AG04449 (cell line): ENCODE measurements at regions not wholly inside any gene's neighbourhood (a gene's known extent, or its start where the extent isn't known, plus 50 kb on each side); places are given as distances from the start of the nearest gene placed in this dataset.

ENCODE experiments used
- CTCF ChIA-PET: fragments of 350-600 bp; formaldehyde crosslinking; extraction: SDS; loops from one replicate; lab custom pipeline; 2021; ENCODE audit warnings: antibody characterized with exemption; lab: Yijun Ruan, JAX
- POLR2A ChIA-PET: fragments of 400-600, 350-600 bp; formaldehyde crosslinking; extraction: SDS; loops from one replicate; lab custom pipeline; 2020; ENCODE audit warnings: antibody characterized with exemption, inconsistent platforms; lab: Yijun Ruan, JAX
- DNase-seq: peaks from one replicate; pipeline ENCODE4 v3.0.0-alpha.2; 2010; ENCODE audit warnings: low read depth, low spot score
- H3K4me3 ChIP-seq: 2 replicates; pipeline ENCODE4 v1.5.1; 2011; ENCODE audit warnings: low read depth, mild to moderate bottlenecking, control low read depth, low read length
- CTCF ChIP-seq: IDR thresholded peaks from one replicate; pipeline ENCODE4 v1.5.1; 2011; ENCODE audit warnings: mild to moderate bottlenecking, moderate library complexity, low read length, control low read depth, inconsistent platforms; ENCODE audit not compliant: insufficient read depth; ENCODE audit errors: missing control alignments

GRCh38 chr1:17890056-17890814 lies 135.1 kb downstream of the ACTL8 start:
- H3K4me3 ChIP-seq, result no peak overlapping the region
- DNase-seq, result no peak
- ChIA-PET POLR2A (no interaction called here), CTCF (no interaction called here)
- TF ChIP-seq CTCF, result no peak

- POLR2A ChIA-PET, result no interaction called here
- no peak for DNase-seq
- CTCF ChIA-PET, result no interaction called here
Measured at GRCh38 chr1:17890815-17891191, 135.7 kb downstream of the ACTL8 start.

GRCh38 chr1:17891205-17892110 lies 136.3 kb downstream of the ACTL8 start:
- no peak for DNase-seq
- CTCF ChIA-PET, result no interaction called here

More at GRCh38 chr1:17890815-17891191, 135.7 kb downstream of the ACTL8 start:
- no peak overlapping the region for H3K4me3 ChIP-seq
- TF ChIP-seq CTCF, result no peak

GRCh38 chr1:17892225-17892624 lies 137.1 kb downstream of the ACTL8 start:
- H3K4me3 ChIP-seq, result no peak overlapping the region
- no peak for TF ChIP-seq CTCF
- ChIA-PET POLR2A (no interaction called here), CTCF (no interaction called here)
- no peak for DNase-seq

More at GRCh38 chr1:17891205-17892110, 136.3 kb downstream of the ACTL8 start:
- H3K4me3 ChIP-seq, result no peak overlapping the region
- TF ChIP-seq CTCF, result no peak
- POLR2A ChIA-PET, result no interaction called here

- H3K4me3 ChIP-seq, result no peak overlapping the region
- no peak for TF ChIP-seq CTCF
- no peak for DNase-seq
- POLR2A ChIA-PET, result no interaction called here
- CTCF ChIA-PET, result no interaction called here
Measured at GRCh38 chr1:17892851-17893250, 137.7 kb downstream of the ACTL8 start.
